SU-DHL-6 (cell line): ENCODE measurements at regions not wholly inside any gene's neighbourhood (a gene's known extent, or its start where the extent isn't known, plus 50 kb on each side); places are given as distances from the start of the nearest gene placed in this dataset.

ENCODE experiments used
- H2AFZ ChIP-seq: fragments of 200-600 bp; sonication (generic); 2 replicates; pipeline ENCODE4 v1.6.1; 2014; ENCODE audit warnings: low read depth, mild to moderate bottlenecking, moderate library complexity, mixed read lengths, antibody characterized with exemption, low read length; ENCODE audit not compliant: severe bottlenecking
- H3F3A ChIP-seq: fragments of 200-600 bp; shearing (Covaris generic); 2 replicates; pipeline ENCODE4 v1.6.0; 2016; ENCODE audit warnings: antibody characterized with exemption, mild to moderate bottlenecking; ENCODE audit not compliant: insufficient read depth
- H3K27ac ChIP-seq: fragments of 200-600 bp; sonication (generic); 2 replicates; pipeline ENCODE4 v1.5.1; 2016; ENCODE audit warnings: low read depth, mild to moderate bottlenecking, low read length, moderate library complexity, mixed read lengths
- H3K27me3 ChIP-seq: fragments of 200-600 bp; sonication (generic), shearing (Covaris generic); 2 replicates; pipeline ENCODE4 v1.6.0; 2014; ENCODE audit warnings: mild to moderate bottlenecking, low read length
- H3K36me3 ChIP-seq: fragments of 200-600 bp; sonication (generic); 2 replicates; pipeline ENCODE4 v1.6.1; 2014; ENCODE audit warnings: mild to moderate bottlenecking, low read length, mixed read lengths
- H3K4me2 ChIP-seq: fragments of 300-600, 200-600 bp; shearing (Covaris generic), sonication (generic); 2 replicates; pipeline ENCODE4 v1.6.0; 2014; ENCODE audit warnings: low read length, low read depth, mild to moderate bottlenecking; ENCODE audit not compliant: poor library complexity, severe bottlenecking
- H3K4me3 ChIP-seq: fragments of 200-600 bp; sonication (generic); 2 replicates; pipeline ENCODE4 v1.5.1; 2014; ENCODE audit warnings: antibody characterized with exemption, low read length, mild to moderate bottlenecking, mixed read lengths; ENCODE audit not compliant: insufficient read depth, poor library complexity, severe bottlenecking
- H3K79me2 ChIP-seq: fragments of 200-600 bp; sonication (generic); 2 replicates; pipeline ENCODE4 v1.6.1; 2014; ENCODE audit warnings: mild to moderate bottlenecking, low read length, moderate library complexity; ENCODE audit not compliant: insufficient read depth
- H3K9ac ChIP-seq: fragments of 200-600 bp; sonication (generic); 2 replicates; pipeline ENCODE4 v1.7.0; 2014; ENCODE audit warnings: mild to moderate bottlenecking, low read length
- H3K9me2 ChIP-seq: fragments of 200-600 bp; sonication (generic); replicated peaks from 2 replicates; pipeline ENCODE4 v1.6.1; 2014; ENCODE audit warnings: low read length; ENCODE audit not compliant: insufficient read depth
- H3K9me3 ChIP-seq: fragments of 200-600 bp; sonication (generic); 2 replicates; pipeline ENCODE4 v1.6.1; 2014; ENCODE audit warnings: low read length, mixed read lengths; ENCODE audit not compliant: insufficient read depth
- H4K20me1 ChIP-seq: fragments of 200-600 bp; sonication (generic); 2 replicates; pipeline ENCODE4 v1.6.1; 2014; ENCODE audit warnings: low read depth, mild to moderate bottlenecking, antibody characterized with exemption, low read length, moderate library complexity, mixed read lengths
- CTCF ChIP-seq: fragments of 200-600 bp; sonication (generic); IDR thresholded peaks from one replicate; pipeline ENCODE4 v1.5.1; 2017; ENCODE audit warnings: antibody characterized with exemption, mild to moderate bottlenecking, low read length, moderate library complexity; ENCODE audit not compliant: insufficient read depth, poor library complexity, severe bottlenecking
- EZH2phosphoT487 ChIP-seq: fragments of 200-600 bp; sonication (generic), shearing (Covaris generic); conservative IDR thresholded peaks from 2 replicates; pipeline ENCODE4 v1.6.1; 2018; ENCODE audit warnings: mild to moderate bottlenecking, antibody characterized with exemption, low read length, moderate library complexity, mixed read lengths

GRCh38 chr5:123771715-123772114, 259.7 kb downstream of the CSNK1G3 start:
- H3K4me2 ChIP-seq: no peak overlapping the region
- H3K9ac ChIP-seq: no peak overlapping the region
- H3K27ac ChIP-seq: no peak overlapping the region
- H3K9me2 ChIP-seq: no peaks in the 10 kb centered on the region
- H4K20me1 ChIP-seq: no peaks in the 10 kb centered on the region
- no peaks in the 10 kb centered on the region for H3K27me3 ChIP-seq
- H3K79me2 ChIP-seq: no peaks in the 10 kb centered on the region
- no peak overlapping the region for H3K4me3 ChIP-seq
- H3F3A ChIP-seq: no peaks in the 10 kb centered on the region
- peaks cover 6% of the 10 kb centered on the region; the same call in 1 of the 2 replicates for H3K9me3 ChIP-seq
- H3K36me3 ChIP-seq: 0 out of 2 replicates have a peak, but pooled peaks cover 4% of the 10 kb centered on the region
- no peak overlapping the region for H2AFZ ChIP-seq
- TF ChIP-seq EZH2phosphoT487: no peak
- TF ChIP-seq CTCF: no peak

GRCh38 chr5:123763201-123763600, 251.2 kb downstream of the CSNK1G3 start:
- Histone ChIP-seq H3K79me2 (no peaks in the 10 kb centered on the region), H3K9me3 (no peaks in the 10 kb centered on the region), H2AFZ (no peak overlapping the region), H3K27me3 (no peaks in the 10 kb centered on the region), H3K27ac (no peak overlapping the region), H3K36me3 (no peaks in the 10 kb centered on the region), H4K20me1 (no peaks in the 10 kb centered on the region), H3K4me2 (no peak overlapping the region), H3F3A (no peaks in the 10 kb centered on the region), H3K4me3 (no peak overlapping the region), H3K9me2 (no peaks in the 10 kb centered on the region), H3K9ac (no peak overlapping the region)
- TF ChIP-seq EZH2phosphoT487: no peak

GRCh38 chr5:123756816-123757215, 244.8 kb downstream of the CSNK1G3 start:
- H3F3A ChIP-seq: no peaks in the 10 kb centered on the region
- no peak overlapping the region for H3K27ac ChIP-seq
- H3K9me3 ChIP-seq: no peaks in the 10 kb centered on the region

GRCh38 chr5:123756318-123756665, 244.3 kb downstream of the CSNK1G3 start:
- no peak overlapping the region for H3K4me2 ChIP-seq

More at GRCh38 chr5:123756816-123757215, 244.8 kb downstream of the CSNK1G3 start:
- no peak overlapping the region for H2AFZ ChIP-seq
- no peaks in the 10 kb centered on the region for H3K27me3 ChIP-seq
- no peaks in the 10 kb centered on the region for H3K36me3 ChIP-seq
- no peak overlapping the region for H3K4me3 ChIP-seq
- H3K79me2 ChIP-seq: no peaks in the 10 kb centered on the region
- TF ChIP-seq EZH2phosphoT487: no peak
- no peak for TF ChIP-seq CTCF
- H3K4me2 ChIP-seq: no peak overlapping the region
- H3K9ac ChIP-seq: no peak overlapping the region
- H3K9me2 ChIP-seq: no peaks in the 10 kb centered on the region
- H4K20me1 ChIP-seq: no peaks in the 10 kb centered on the region

More at GRCh38 chr5:123756318-123756665, 244.3 kb downstream of the CSNK1G3 start:
- H3K9me2 ChIP-seq: no peaks in the 10 kb centered on the region
- H3K36me3 ChIP-seq: no peaks in the 10 kb centered on the region
- no peak overlapping the region for H3K9ac ChIP-seq
- H4K20me1 ChIP-seq: no peaks in the 10 kb centered on the region
- no peak overlapping the region for H3K27ac ChIP-seq
- no peak for TF ChIP-seq CTCF
- TF ChIP-seq EZH2phosphoT487: no peak
- H3F3A ChIP-seq: no peaks in the 10 kb centered on the region
- no peaks in the 10 kb centered on the region for H3K27me3 ChIP-seq
- H2AFZ ChIP-seq: no peak overlapping the region
- no peak overlapping the region for H3K4me3 ChIP-seq
- no peaks in the 10 kb centered on the region for H3K79me2 ChIP-seq
- H3K9me3 ChIP-seq: no peaks in the 10 kb centered on the region
